H1 (cell line): ENCODE measurements at regions not wholly inside any gene's neighbourhood (a gene's known extent, or its start where the extent isn't known, plus 50 kb on each side); places are given as distances from the start of the nearest gene placed in this dataset.

Source experiments
- NANOG ChIP-seq: IDR thresholded peaks from 2 replicates; pipeline ENCODE4 v1.6.1; 2011; ENCODE audit warnings: low read length, low read depth, mild to moderate bottlenecking, inconsistent platforms; ENCODE audit not compliant: insufficient read depth, poor library complexity, severe bottlenecking
- POLR2AphosphoS5 ChIP-seq: IDR thresholded peaks from 2 replicates; pipeline ENCODE4 v1.6.1; 2011; ENCODE audit warnings: low read depth, low read length
- SP1 ChIP-seq: IDR thresholded peaks from 2 replicates; pipeline ENCODE4 v1.6.1; 2011; ENCODE audit warnings: low read depth, low read length

DNA sequence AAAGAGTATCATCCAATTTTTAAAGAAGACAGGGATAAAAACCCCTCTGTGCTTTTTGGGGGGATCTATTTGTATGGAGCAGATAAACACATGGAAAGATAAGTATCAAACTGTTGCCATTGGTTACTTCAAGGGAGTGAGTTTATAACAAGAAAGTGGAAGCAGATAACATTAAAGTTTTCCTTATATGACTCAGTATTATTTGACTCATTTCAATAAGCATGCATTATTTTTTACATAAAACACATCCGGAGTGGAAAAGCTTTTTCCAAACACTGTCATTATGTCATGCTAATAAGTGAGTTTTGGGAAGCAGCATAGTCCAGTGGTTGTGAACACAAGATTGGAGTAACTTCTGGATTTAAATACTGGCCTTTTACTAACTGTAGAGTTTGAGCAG lies 452.2 kb downstream of the LTN1 start (continued):
- TF ChIP-seq POLR2AphosphoS5 (no peak), NANOG (no peak), SP1 (no peak)
